GM23248 (cell line): ENCODE measurements at regions not wholly inside any gene's neighbourhood (a gene's known extent, or its start where the extent isn't known, plus 50 kb on each side); places are given as distances from the start of the nearest gene placed in this dataset.

Experiments
- EZH2 ChIP-seq: fragments of 200-600 bp; sonication (generic); IDR thresholded peaks from 2 replicates; pipeline ENCODE4 v1.6.1; 2018; ENCODE audit warnings: antibody characterized with exemption, mild to moderate bottlenecking; ENCODE audit not compliant: insufficient read depth, poor library complexity, severe bottlenecking
- EZH2phosphoT487 ChIP-seq: fragments of 200-600 bp; sonication (generic); IDR thresholded peaks from 2 replicates; pipeline ENCODE4 v1.6.1; 2018; ENCODE audit warnings: antibody characterized with exemption, moderate library complexity, mild to moderate bottlenecking, low read depth; ENCODE audit not compliant: insufficient read depth

DNA sequence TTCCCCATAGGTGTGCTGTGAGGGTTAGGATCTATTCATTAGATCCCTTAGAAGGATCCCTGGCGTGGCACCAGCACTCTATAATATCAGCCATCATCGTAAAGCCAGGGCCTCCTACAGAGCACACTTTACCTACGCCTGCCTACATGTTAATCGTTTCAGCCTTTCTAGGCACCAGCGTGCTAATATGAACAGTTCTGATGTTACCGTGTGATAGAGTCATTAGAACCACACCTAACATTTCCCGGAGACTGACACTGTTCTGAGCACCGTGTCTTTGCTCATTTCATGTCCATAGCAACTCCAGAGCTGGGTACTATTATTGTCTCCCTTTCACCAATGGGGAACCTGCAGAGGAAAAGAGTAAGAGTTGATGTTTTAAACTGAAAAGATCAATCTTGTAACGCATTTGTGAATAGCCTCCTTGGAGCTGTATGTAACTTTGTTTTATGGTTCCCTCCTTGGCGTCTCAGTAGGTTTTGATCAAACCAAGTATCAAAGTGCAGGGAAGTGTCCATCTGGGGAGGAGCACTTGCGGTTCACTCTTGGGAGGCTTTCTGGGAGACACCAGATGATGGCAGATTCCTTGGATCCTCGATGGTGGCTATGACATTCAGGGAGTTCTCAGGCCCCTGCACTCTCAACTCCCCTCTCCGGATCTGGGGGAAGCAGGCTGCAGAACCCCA lies 73.8 kb upstream of the KCNG1 start:
- TF ChIP-seq EZH2phosphoT487 (no peak), EZH2 (no peak)
